GM12873 (cell line): ENCODE measurements at regions not wholly inside any gene's neighbourhood (a gene's known extent, or its start where the extent isn't known, plus 50 kb on each side); places are given as distances from the start of the nearest gene placed in this dataset.

Experiments
- TF ChIP-seq, protein P1 (sequence below): IDR thresholded peaks from 2 replicates; pipeline ENCODE4 v1.5.1; 2012; ENCODE audit warnings: low read depth, mild to moderate bottlenecking, moderate library complexity, low read length, control low read depth; ENCODE audit not compliant: insufficient read depth; ENCODE audit errors: missing control alignments

- TF ChIP-seq, protein P1, sequence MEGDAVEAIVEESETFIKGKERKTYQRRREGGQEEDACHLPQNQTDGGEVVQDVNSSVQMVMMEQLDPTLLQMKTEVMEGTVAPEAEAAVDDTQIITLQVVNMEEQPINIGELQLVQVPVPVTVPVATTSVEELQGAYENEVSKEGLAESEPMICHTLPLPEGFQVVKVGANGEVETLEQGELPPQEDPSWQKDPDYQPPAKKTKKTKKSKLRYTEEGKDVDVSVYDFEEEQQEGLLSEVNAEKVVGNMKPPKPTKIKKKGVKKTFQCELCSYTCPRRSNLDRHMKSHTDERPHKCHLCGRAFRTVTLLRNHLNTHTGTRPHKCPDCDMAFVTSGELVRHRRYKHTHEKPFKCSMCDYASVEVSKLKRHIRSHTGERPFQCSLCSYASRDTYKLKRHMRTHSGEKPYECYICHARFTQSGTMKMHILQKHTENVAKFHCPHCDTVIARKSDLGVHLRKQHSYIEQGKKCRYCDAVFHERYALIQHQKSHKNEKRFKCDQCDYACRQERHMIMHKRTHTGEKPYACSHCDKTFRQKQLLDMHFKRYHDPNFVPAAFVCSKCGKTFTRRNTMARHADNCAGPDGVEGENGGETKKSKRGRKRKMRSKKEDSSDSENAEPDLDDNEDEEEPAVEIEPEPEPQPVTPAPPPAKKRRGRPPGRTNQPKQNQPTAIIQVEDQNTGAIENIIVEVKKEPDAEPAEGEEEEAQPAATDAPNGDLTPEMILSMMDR: no peak
Observed at GRCh38 chr9:80899208-80899607, 790.1 kb downstream of the TLE1 start.

DNA sequence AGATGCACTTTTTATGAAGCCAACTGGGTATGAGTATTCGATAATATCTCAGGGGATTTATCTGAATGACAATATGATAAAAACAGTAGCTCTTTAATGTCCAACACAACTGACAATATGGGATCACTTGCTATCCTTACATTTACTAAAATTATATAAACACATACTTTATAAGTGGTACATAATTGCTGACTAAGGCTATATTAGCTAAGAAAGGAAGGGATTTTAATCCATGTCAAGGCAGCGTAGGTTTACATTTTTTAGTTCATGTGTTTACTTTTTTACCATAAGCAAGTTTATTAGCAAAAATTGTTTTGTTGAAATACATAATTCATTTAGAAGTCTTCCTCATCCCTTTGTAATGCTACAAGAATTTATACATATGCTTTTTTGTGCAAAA, 796.2 kb downstream of the TLE1 start:
- TF ChIP-seq, protein P1: no peak

DNA sequence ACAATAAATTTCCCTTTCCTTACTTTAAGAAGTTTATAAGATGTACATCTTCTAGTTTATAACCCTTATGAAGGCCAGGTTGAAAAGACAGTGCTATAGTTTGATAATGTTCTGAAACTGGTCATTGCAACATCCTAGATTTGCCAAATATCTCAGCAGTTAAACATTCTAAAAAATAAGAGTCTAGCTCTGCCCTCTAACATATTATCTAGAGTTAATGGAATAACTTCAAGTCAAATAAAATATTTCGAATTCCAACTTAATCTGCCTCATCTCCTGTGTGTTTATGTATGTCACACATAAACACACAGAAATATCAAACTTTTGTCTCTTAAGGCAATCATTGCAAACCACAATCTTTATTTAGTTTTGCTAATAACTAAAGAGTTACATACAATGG, 796.6 kb downstream of the TLE1 start:
- TF ChIP-seq, protein P1: no peak

DNA sequence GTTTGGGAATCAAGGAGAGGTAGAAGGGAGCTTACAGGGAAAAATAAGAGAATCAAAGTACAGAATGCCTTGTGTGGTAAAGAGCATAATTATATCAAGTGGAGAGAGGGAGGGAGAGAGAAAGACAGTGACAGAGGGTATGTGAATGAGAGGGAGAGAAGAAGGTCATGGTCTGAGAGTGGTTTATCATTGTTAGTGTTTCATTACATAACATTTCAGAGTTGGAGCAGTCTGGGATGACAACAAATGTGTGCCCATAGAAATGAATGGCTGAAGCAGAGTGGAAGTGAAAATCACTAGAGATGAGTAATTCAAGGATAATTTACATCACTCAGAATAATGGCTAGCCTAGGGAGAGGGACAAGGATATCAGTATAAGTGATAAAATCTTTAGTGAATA, 799.2 kb downstream of the TLE1 start:
- TF ChIP-seq, protein P1: no peak

DNA sequence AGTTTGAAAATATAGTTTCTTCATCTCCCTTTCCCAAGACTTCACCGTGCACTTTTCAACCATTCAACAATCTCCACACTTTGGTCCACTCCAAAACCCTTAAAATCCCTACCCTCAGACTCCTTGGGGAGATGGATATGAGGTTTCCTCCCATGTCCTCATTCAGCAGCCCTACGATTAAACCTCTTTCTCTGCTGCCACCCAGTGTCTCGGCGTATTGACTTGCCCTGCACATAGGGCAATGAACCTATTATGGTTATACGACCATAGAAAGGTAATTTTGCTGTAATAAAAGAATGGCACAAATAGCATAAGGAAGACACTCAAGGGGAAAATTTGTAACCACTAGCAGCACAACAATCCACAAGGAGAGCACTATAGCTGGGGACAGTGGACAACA, 803.5 kb downstream of the TLE1 start:
- TF ChIP-seq, protein P1: no peak

- TF ChIP-seq, protein P1: no peak
Observed at GRCh38 chr9:80883826-80884579, 805.3 kb downstream of the TLE1 start.

DNA sequence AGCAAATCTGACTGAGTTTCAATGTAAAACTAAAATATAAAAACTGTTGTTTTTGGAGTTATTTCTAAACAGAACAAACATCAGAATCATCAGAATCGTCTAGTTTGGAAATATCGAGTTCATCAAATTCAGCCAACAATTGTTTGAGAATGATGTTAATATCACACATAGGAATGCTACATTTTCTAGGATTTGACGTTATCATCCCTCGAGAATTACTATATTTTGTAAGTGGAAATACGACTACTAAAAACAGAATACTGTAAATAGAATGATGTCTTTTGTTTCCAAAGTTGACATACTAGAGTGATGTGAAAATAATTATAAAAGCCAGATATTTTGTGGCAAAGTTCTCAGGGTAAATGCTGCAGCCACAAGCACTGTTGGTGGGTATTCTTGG, 805.9 kb downstream of the TLE1 start:
- TF ChIP-seq, protein P1: no peak
